Activated T-helper 1 cell treated with anti-CD3 and anti-CD28 coated beads, Interleukin-12 subunit alpha, Interleukin-12 subunit beta, Interleukin-2, Interleukin-4 antibody, amounts not matched to agents 30 ng/mL and 10 ng/mL and 1 ng/mL, durations not matched to agents 14 hours and 24 hours and 36 hours (primary cell): ENCODE measurements at regions not wholly inside any gene's neighbourhood (a gene's known extent, or its start where the extent isn't known, plus 50 kb on each side); places are given as distances from the start of the nearest gene placed in this dataset.

Source experiments
- DNase-seq: peaks from one replicate; pipeline ENCODE4 v3.0.0; 2021; ENCODE audit warnings: low spot score
- H3K27ac Mint-ChIP-seq: one replicate; pipeline ENCODE4 v1.8.0; 2021; ENCODE audit warnings: mild to moderate bottlenecking, mixed read lengths
- H3K27me3 Mint-ChIP-seq: one replicate; pipeline ENCODE4 v1.8.0; 2022; ENCODE audit warnings: mild to moderate bottlenecking, moderate library complexity, mixed read lengths; ENCODE audit not compliant: insufficient read depth
- H3K36me3 Mint-ChIP-seq: one replicate; pipeline ENCODE4 v1.8.0; 2021; ENCODE audit warnings: low read depth, mixed read lengths
- H3K4me1 Mint-ChIP-seq: one replicate; pipeline ENCODE4 v1.8.0; 2021; ENCODE audit warnings: low read depth, mixed read lengths
- H3K4me3 Mint-ChIP-seq: one replicate; pipeline ENCODE4 v1.8.0; 2021; ENCODE audit warnings: mild to moderate bottlenecking, moderate library complexity, mixed read lengths
- H3K9me3 Mint-ChIP-seq: one replicate; pipeline ENCODE4 v1.8.0; 2021; ENCODE audit warnings: mixed read lengths
- intact Hi-C: fragments of 100-400 bp; cut with micrococcal nuclease; formaldehyde crosslinking; loops from one replicate; pipeline ENCODE4 v1.15.1; 2024

DNA sequence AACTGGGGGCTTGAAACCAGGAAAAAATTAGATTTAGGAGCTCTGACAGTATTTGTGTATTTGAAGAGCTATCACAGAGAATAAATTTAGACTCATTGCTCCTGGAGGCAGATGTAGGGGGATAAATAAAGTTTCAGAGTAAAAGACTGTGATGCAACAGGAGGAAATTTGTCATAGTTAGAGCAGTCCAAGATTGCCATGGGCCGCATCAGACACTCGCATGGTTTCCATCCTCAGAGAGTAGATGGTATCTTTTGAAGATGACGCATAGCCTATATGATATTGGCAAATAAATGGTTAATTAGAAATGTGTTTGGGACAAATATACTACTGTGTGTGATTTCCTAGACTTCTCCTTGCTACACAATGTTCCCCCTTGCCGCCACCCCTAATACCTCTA is 170.5 kb downstream of the FTCDNL1 start:
- H3K4me1 Mint-ChIP-seq: no peaks in the 10 kb centered on the region
- peaks cover 12% of the 10 kb centered on the region for H3K27me3 Mint-ChIP-seq
- intact Hi-C loops: no loop called here
- no peaks in the 10 kb centered on the region for H3K36me3 Mint-ChIP-seq
- DNase-seq: no peak
- no peak overlapping the region for H3K4me3 Mint-ChIP-seq
- H3K9me3 Mint-ChIP-seq: no peaks in the 10 kb centered on the region
- no peak overlapping the region for H3K27ac Mint-ChIP-seq

DNA sequence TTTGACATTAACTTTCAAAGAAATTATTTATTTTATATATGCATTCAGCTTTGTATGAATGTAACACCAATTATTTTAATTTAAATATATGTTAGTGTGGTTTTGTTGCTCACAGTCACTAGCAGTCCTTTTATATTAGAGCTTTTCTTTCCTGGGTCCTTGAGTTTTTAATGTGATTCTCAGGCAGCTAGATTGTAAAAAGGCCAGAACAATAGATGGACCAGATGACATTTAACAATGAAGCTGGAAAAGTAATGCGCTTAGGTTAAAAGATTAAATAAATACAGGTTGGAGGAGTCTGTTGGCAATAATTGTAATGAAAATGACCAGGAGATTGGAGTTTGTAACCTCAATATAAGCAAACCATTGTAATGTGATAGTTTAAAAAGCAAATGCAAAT is 171.1 kb downstream of the FTCDNL1 start:
- no peak for DNase-seq
- no peaks in the 10 kb centered on the region for H3K9me3 Mint-ChIP-seq
- no peak overlapping the region for H3K27ac Mint-ChIP-seq
- H3K4me1 Mint-ChIP-seq: no peaks in the 10 kb centered on the region
- intact Hi-C loops: no loop called here
- H3K4me3 Mint-ChIP-seq: no peak overlapping the region
- no peaks in the 10 kb centered on the region for H3K36me3 Mint-ChIP-seq
- peaks cover 12% of the 10 kb centered on the region for H3K27me3 Mint-ChIP-seq

DNA sequence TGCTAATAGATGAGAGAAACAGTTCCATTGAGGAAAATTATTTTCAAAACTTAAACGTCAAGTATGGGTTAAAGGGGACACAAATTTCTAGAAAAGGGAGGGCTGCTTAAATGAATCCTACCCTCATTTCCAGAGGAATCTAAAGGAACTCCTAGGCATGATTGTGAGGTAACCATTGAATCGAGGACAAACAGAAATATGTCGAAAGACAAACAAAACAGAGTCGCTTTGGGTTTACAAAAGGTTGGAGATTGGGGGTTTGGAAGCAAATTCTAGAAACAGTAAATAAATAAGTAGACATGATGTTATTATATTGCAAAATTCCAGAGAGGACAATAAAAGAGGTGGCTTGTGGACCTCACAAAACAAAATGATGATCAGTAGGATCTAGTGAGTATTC is 173.1 kb downstream of the FTCDNL1 start:
- intact Hi-C loops: no loop called here
- Mint-ChIP-seq H3K4me1 (no peaks in the 10 kb centered on the region), H3K36me3 (no peaks in the 10 kb centered on the region), H3K9me3 (no peaks in the 10 kb centered on the region), H3K27ac (no peak overlapping the region), H3K4me3 (no peak overlapping the region), H3K27me3 (peaks cover 12% of the 10 kb centered on the region)
- DNase-seq: no peak

DNA sequence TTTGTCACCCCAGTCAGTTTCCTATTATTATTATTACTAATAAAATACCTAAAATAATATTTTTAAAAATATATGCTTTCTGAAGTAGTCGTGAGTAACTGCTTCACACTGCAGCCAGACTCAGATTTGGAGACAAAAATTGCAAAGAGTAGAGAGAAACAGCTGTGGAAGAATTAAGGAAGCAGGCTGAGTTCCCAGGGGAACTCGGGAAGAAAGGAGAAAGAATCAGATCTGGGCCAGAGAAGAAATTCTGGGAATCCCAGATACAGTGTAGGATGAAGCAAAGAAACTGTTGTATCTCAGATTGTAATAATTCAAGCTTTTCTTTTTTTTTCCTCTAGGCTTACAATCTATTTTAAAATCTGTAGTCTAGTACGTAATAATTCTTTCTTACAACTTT is 182.3 kb downstream of the FTCDNL1 start:
- Mint-ChIP-seq H3K4me3 (no peak overlapping the region), H3K27me3 (peaks cover 2% of the 10 kb centered on the region), H3K4me1 (no peaks in the 10 kb centered on the region), H3K36me3 (no peaks in the 10 kb centered on the region), H3K9me3 (no peaks in the 10 kb centered on the region), H3K27ac (no peak overlapping the region)
- intact Hi-C loops: no loop called here
- DNase-seq: no peak

DNA sequence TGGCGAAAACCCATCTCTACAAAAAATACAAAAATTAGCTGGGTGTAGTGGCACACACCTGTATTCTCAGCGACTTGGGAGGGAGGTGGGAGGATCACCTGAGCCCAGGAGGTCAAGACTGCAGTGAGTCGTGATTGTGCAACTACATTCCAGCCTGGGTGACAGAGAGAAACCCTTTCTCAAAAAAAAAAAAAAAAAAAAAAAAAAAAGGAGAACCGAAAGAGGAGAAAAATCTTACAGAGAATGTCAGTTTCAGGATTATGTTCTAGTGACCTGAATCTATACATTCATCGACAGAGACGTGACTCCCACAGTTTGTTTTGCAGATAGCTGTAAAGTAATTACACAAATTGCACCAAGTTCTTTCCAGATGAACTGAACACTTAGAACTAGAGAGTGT is 187.8 kb downstream of the FTCDNL1 start:
- DNase-seq: no peak
- Mint-ChIP-seq H3K27me3 (peaks cover 7% of the 10 kb centered on the region), H3K36me3 (no peaks in the 10 kb centered on the region), H3K4me1 (no peaks in the 10 kb centered on the region), H3K9me3 (no peaks in the 10 kb centered on the region), H3K4me3 (no peak overlapping the region), H3K27ac (no peak overlapping the region)
- intact Hi-C loops: no loop called here

DNA sequence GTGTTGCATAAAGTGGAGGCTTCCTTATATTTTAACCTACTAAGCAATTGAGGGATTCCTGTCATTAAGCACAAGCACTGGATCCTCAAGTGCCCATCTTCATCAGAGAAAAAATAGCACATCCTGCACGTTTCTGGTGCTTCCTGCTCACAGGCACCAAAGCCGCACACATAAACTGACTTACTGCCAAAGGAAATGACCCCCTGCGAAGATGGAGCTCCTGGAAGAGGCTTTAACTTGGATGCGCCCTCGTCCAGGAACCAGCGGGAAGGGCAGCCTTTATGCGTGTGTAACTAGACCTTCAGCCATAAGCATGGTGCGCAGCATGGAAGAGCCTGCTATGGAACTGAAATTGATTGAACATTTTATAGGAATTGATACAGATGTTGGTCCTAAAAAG is 188.7 kb downstream of the FTCDNL1 start:
- no peak for DNase-seq
- Mint-ChIP-seq H3K9me3 (no peaks in the 10 kb centered on the region), H3K36me3 (no peaks in the 10 kb centered on the region), H3K4me1 (no peaks in the 10 kb centered on the region), H3K27me3 (peaks cover 8% of the 10 kb centered on the region), H3K4me3 (no peak overlapping the region), H3K27ac (no peak overlapping the region)
- intact Hi-C loops: no loop called here

DNA sequence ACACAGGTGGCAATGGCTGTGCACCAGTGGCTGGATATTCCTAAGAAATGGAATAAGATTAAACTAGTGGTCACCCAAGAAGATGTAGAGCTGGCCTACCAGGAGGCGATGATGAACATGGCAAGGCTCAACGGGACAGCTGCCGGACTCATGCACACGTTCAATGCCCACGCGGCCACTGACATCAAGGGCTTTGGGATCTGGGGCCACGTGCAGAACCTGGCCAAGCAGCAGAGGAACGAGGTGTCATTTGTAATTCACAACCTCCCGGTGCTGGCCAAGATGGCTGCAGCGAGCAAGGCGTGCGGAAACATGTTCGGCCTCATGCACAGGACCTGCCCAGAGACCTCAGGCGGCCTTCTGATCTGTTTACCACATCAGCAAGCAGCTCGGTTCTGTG is 190.8 kb downstream of the FTCDNL1 start:
- Mint-ChIP-seq H3K4me3 (no peak overlapping the region), H3K27me3 (peaks cover 5% of the 10 kb centered on the region), H3K27ac (no peak overlapping the region), H3K36me3 (no peaks in the 10 kb centered on the region), H3K9me3 (no peaks in the 10 kb centered on the region), H3K4me1 (no peaks in the 10 kb centered on the region)
- intact Hi-C loops: no loop called here
- no peak for DNase-seq

DNA sequence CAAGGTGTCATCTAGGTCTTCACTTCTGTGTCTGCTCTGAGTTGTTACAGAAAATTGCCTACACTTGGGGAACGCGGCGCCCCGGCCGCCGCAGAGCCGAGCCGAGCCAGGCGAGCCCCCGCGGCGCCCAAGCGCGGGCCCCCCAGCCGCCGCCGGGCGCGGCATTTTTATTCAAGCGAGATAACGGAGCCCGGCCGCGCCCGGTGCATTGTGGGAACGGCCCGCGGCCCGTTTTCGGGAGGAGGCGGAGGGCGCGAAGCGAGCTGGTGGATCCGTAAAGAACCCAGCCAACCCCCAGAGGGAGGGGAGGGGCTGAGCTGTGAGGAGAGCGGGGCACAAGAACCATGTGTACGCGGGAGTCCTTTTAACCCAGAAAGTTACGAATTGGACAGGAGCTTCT is 191.8 kb downstream of the FTCDNL1 start:
- Mint-ChIP-seq H3K4me3 (no peak overlapping the region), H3K4me1 (no peaks in the 10 kb centered on the region), H3K27me3 (peaks cover 5% of the 10 kb centered on the region), H3K27ac (no peak overlapping the region), H3K36me3 (no peaks in the 10 kb centered on the region), H3K9me3 (no peaks in the 10 kb centered on the region)
- intact Hi-C loops: no loop called here
- no peak for DNase-seq

DNA sequence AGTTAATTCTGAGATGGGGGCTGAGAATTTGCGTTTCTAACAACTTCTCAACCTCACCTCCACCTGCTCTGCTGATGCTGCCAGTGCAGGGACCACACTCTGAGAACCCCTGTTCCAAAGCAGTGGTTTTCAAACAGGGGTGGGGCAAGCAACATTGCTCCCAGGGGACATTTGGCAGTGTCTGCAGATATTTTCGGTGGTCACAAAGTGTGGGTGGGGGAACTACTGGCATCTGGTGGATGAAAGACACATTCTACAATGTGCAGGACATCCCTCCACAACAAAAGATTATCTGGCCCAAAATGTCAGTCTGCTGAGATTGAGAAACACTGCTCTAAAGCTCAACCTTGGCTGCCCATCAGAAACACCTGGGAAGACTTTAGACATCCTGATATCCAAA is 188.7 kb upstream of the SATB2 start:
- Mint-ChIP-seq H3K4me1 (no peaks in the 10 kb centered on the region), H3K27me3 (peaks cover 6% of the 10 kb centered on the region), H3K9me3 (no peaks in the 10 kb centered on the region), H3K36me3 (no peaks in the 10 kb centered on the region), H3K4me3 (no peak overlapping the region), H3K27ac (no peak overlapping the region)
- DNase-seq: no peak
- intact Hi-C loops: no loop called here

DNA sequence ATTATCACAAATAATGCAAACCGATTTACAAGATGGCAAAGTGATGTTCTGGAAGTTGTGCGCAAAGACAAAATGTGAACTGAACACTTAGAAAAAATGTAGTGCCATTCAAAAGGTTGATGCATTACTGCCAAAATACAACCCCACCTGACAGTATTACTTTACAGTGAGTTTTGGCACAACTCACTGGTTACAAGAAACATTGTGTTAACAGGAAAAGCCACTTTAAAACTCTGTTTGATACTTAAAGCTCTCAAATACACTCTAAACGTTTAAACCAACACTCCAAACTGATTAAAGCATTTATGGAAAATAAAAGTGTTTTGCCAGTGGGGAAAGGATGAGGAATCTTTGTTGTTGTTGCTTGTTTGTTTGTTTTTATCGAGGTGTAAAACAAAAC is 173.4 kb upstream of the SATB2 start:
- Mint-ChIP-seq H3K9me3 (no peaks in the 10 kb centered on the region), H3K36me3 (no peaks in the 10 kb centered on the region), H3K27ac (no peak overlapping the region), H3K27me3 (peaks cover 3% of the 10 kb centered on the region), H3K4me3 (no peak overlapping the region), H3K4me1 (no peaks in the 10 kb centered on the region)
- no peak for DNase-seq
- intact Hi-C loops: no loop called here

DNA sequence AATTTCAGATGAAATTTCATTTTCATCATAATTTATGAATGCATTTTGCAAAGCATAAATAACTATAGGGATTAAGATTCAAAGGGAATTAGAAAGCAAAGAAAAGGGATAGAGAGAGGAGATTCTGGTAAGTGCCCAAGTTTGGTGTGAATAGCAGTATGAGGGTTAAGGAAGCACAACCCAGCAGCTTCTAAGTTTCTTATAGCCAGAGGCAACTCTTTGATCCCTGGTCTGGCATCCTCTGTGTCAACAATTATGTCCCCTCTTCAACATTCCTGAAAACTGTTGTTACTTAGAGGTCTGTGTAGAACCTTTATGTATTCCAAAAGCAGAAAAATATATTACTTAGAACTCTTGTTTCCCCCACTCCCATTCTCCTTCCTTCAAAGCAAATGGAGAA is 171.6 kb upstream of the SATB2 start:
- no peak overlapping the region for H3K27ac Mint-ChIP-seq
- no peak for DNase-seq
- H3K4me1 Mint-ChIP-seq: no peaks in the 10 kb centered on the region
- H3K27me3 Mint-ChIP-seq: no peaks in the 10 kb centered on the region
- intact Hi-C loops: no loop called here
- no peak overlapping the region for H3K4me3 Mint-ChIP-seq
- no peaks in the 10 kb centered on the region for H3K9me3 Mint-ChIP-seq
- H3K36me3 Mint-ChIP-seq: no peaks in the 10 kb centered on the region

DNA sequence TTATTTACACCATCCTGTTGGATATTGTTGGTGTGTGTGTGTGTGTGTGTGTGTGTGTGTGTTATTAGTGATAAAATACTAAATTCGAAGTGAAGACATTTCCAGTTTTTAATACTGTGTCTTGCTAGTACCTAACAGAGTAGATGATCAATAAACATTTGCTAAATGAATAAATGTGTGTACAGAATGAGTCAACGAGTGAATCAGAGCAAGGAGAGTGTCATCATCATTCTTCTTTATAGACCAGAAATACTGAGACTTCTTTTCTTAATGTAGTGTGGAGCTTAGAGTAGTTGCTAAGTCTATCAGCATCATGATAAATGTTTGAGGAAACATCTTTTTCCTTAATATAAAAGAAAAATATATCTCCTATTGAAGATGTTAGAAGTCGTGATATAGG is 169.7 kb upstream of the SATB2 start:
- H3K4me3 Mint-ChIP-seq: no peak overlapping the region
- no peaks in the 10 kb centered on the region for H3K9me3 Mint-ChIP-seq
- no peaks in the 10 kb centered on the region for H3K4me1 Mint-ChIP-seq
- no peaks in the 10 kb centered on the region for H3K36me3 Mint-ChIP-seq
- no peak overlapping the region for H3K27ac Mint-ChIP-seq
- DNase-seq: no peak
- intact Hi-C loops: no loop called here
- peaks cover 2% of the 10 kb centered on the region for H3K27me3 Mint-ChIP-seq

DNA sequence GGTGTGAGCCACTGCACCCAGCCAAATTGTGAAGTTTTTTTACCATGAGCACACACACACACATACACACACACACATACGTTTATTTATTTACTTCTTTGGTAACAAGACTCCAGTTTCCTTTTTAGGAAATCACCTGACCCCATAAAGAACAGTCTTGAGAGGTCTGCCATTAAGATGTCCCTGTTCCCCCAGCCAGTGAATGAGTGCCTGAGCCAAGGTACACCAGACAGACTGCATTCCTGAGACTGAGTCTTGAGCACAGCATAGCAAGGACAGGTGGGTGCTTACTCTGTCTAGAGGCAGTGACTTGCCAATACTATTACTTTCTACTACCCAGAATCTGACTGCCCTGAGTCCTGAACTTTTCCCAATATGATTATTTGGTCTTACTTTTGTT is 167.2 kb upstream of the SATB2 start:
- Mint-ChIP-seq H3K4me3 (no peak overlapping the region), H3K27ac (no peak overlapping the region), H3K4me1 (no peaks in the 10 kb centered on the region), H3K27me3 (peaks cover 2% of the 10 kb centered on the region), H3K9me3 (no peaks in the 10 kb centered on the region), H3K36me3 (no peaks in the 10 kb centered on the region)
- DNase-seq: no peak
- intact Hi-C loops: no loop called here

DNA sequence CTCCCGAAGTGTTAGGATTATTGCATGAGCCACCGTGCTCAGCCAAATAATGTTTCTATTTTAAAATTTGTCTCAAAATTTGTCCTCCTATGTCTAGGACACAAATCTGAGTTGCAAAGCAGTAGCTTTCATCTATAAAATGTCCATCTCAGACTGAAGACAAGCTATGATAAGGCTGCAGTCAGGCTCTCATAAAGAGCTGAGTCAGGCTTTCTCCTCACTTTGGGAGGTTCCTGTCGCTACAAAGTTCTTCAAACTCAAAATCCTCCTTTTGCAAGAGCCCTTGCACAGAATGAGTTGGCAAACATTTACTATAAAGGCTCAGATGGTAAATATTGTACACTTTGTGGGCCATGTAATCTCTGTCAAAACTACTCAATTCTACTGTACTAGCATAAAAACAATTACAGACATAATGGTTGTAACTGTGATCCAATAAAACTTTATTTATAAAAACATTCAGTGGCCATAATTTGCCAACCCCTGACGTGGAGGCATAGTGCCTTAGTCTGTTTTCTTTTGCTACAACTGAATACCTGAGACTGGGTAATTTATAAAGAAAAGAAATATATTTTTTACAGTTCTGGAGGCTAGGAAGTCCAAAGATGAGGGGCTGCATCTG is 154.9 kb upstream of the SATB2 start:
- intact Hi-C loops: no loop called here
- Mint-ChIP-seq H3K9me3 (no peaks in the 10 kb centered on the region), H3K36me3 (no peaks in the 10 kb centered on the region), H3K4me3 (no peak overlapping the region), H3K4me1 (no peaks in the 10 kb centered on the region), H3K27me3 (peaks cover 7% of the 10 kb centered on the region), H3K27ac (no peak overlapping the region)
- DNase-seq: no peak
